ENCODE measurements at regions not wholly inside any gene's neighbourhood (a gene's known extent, or its start where the extent isn't known, plus 50 kb on each side); places are given as distances from the start of the nearest gene placed in this dataset.

- TF ChIP-seq POLR2A (IDR thresholded peaks at IDR 0.05; ENCODE audit: extremely low read depth, insufficient read length), result no peak
- no peak for TF ChIP-seq CTCF (IDR thresholded peaks at IDR 0.05; ENCODE audit: low read depth, low read length)
These were observed 92.0 kb upstream of the SNTG2 start for GRCh38 chr2:858646-859045.

Measured in NB4 (cell line).